ENCODE measurements at regions not wholly inside any gene's neighbourhood (a gene's known extent, or its start where the extent isn't known, plus 50 kb on each side); places are given as distances from the start of the nearest gene placed in this dataset.

- TF ChIP-seq CTCF (IDR thresholded peaks at IDR 0.05) = no peak
- TF ChIP-seq EZH2phosphoT487 (IDR thresholded peaks at IDR 0.05) = no peak
- TF ChIP-seq EZH2 (IDR thresholded peaks at IDR 0.05) = no peak
These were observed 188.2 kb upstream of the TAS2R1 start for GRCh38 chr5:9818340-9818845.

All from neural progenitor cell (in vitro differentiated cells).